WERI-Rb-1 (cell line): ENCODE measurements at regions not wholly inside any gene's neighbourhood (a gene's known extent, or its start where the extent isn't known, plus 50 kb on each side); places are given as distances from the start of the nearest gene placed in this dataset.
"Not testable (repeated sequence)": the region's sequence is repeated elsewhere in the genome, so short reads cannot be mapped to it uniquely, and the experiment has no call there.

Experiments used
- DNase-seq: peaks from one replicate; pipeline ENCODE4 v3.0.0-alpha.2; 2020
- H3K27ac ChIP-seq: fragments of 250-450 bp; sonication (Bioruptor Pico); 2 replicates; pipeline ENCODE4 v1.5.1; 2020; ENCODE audit warnings: mild to moderate bottlenecking, moderate library complexity
- H3K27me3 ChIP-seq: fragments of 250-450 bp; sonication (Bioruptor Pico); 2 replicates; pipeline ENCODE4 v1.5.1; 2021; ENCODE audit warnings: mild to moderate bottlenecking, low read depth, moderate library complexity; ENCODE audit not compliant: insufficient read depth, severe bottlenecking
- H3K36me3 ChIP-seq: fragments of 250-450 bp; sonication (Bioruptor Pico); 2 replicates; pipeline ENCODE4 v1.5.1; 2020; ENCODE audit warnings: mild to moderate bottlenecking, moderate library complexity
- H3K4me3 ChIP-seq: 2 replicates; pipeline ENCODE4 v1.5.1; 2011; ENCODE audit warnings: low read depth, mild to moderate bottlenecking, control low read depth, low read length
- H3K9me3 ChIP-seq: fragments of 250-450 bp; sonication (Bioruptor Pico); 2 replicates; pipeline ENCODE4 v1.5.1; 2021; ENCODE audit warnings: mild to moderate bottlenecking, moderate library complexity; ENCODE audit not compliant: severe bottlenecking
- TF ChIP-seq, protein P1 (sequence below): IDR thresholded peaks from 2 replicates; pipeline ENCODE4 v1.5.1; 2011; ENCODE audit warnings: low read depth, mild to moderate bottlenecking, control low read depth, inconsistent platforms, low read length

DNA sequence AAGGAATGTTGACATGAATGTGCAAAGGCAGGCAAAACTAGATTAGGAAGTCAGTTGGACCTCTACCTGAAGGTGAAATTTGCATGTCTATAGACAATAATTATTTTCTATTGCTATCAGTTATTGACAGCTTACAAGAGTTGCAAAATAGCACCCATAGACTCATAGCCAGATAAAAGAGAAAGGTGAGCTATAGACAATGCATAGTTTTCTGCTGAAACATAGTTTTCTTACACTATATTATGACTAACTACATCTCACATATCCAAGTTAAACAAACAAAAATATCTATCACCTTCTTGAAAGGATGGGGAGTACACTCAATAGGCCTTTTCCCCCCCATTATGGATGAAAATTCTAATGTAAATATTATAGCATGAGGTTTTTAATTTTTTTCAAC lies 305.0 kb downstream of the PTH2R start:
- Histone ChIP-seq H3K9me3 (no peaks in the 10 kb centered on the region), H3K27ac (no peak overlapping the region), H3K4me3 (no peak overlapping the region), H3K27me3 (no peaks in the 10 kb centered on the region), H3K36me3 (no peaks in the 10 kb centered on the region)
- TF ChIP-seq, protein P1, sequence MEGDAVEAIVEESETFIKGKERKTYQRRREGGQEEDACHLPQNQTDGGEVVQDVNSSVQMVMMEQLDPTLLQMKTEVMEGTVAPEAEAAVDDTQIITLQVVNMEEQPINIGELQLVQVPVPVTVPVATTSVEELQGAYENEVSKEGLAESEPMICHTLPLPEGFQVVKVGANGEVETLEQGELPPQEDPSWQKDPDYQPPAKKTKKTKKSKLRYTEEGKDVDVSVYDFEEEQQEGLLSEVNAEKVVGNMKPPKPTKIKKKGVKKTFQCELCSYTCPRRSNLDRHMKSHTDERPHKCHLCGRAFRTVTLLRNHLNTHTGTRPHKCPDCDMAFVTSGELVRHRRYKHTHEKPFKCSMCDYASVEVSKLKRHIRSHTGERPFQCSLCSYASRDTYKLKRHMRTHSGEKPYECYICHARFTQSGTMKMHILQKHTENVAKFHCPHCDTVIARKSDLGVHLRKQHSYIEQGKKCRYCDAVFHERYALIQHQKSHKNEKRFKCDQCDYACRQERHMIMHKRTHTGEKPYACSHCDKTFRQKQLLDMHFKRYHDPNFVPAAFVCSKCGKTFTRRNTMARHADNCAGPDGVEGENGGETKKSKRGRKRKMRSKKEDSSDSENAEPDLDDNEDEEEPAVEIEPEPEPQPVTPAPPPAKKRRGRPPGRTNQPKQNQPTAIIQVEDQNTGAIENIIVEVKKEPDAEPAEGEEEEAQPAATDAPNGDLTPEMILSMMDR = no peak
- DNase-seq = no peak

DNA sequence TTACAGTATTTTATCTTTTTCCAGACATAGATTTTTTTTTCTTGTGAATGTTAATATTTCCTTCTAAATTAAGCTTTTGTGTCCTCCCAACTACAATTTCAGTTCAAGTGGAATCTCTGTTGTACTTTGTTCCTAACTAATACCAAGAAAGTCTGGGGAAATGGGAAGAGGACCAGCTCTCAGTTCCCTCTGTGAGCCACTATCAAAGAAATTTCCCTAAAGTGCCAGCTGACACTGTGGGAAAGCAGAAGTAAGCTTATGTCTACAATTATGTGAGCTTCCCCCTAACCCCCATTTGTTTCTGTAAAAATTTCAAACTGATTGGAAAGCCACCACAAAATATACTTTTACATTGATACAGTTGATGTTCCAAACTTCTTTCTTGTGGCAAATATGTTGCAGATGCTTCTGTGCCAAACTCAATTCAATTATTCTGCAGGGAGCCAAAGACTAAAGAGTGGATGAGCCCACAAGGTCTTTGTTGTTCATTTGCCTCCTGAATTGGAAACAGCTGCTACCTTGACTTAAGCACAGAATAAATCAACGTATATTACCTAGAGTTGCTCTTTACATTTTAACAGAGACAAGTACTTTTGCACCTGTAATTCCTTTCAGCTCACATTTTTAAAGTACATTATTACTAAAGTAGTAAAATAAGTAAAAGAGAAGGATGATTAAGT lies 306.6 kb downstream of the PTH2R start:
- Histone ChIP-seq H3K27me3 (no peaks in the 10 kb centered on the region), H3K27ac (no peak overlapping the region), H3K36me3 (no peaks in the 10 kb centered on the region), H3K9me3 (no peaks in the 10 kb centered on the region), H3K4me3 (no peak overlapping the region)
- DNase-seq = no peak
- TF ChIP-seq, protein P1 = no peak

DNA sequence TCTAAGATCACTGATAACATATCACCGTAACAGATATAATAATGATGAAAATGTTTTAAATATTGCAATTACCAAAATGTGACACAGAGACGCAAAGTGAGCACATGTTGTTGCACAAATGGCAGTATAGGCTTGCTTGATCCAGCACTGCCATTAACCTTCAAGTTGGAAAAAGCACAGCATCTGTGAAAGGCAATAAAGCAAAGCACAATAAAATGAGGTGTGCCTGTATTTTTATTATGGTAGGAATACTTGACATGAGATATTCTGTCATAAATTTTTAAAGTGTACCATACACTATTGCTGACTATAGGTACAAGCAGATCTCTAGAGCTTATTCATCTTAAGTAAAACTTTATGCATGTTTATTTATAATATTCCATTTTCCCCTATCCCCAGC lies 312.2 kb downstream of the PTH2R start:
- Histone ChIP-seq H3K4me3 (no peak overlapping the region), H3K36me3 (no peaks in the 10 kb centered on the region), H3K9me3 (no peaks in the 10 kb centered on the region), H3K27ac (no peak overlapping the region), H3K27me3 (no peaks in the 10 kb centered on the region)
- DNase-seq = no peak
- TF ChIP-seq, protein P1 = no peak

DNA sequence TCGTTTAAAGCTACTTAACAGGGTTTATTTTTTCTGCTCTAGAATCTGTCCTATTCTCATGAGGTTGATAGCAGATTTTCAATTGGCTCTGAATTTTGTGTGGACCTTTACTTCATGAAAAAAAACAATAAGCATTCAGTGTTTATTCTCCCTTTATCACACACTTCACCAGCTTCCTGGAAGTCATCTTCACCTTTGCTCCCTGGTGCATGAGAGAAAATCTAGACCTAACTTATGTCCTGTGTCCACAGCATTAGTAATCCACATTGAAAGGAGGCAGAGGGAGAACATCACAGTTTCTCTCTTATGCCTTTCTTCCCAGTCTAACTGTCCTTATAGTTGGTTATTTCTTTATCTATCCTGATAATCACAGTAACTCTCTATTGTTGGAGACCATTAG lies 316.1 kb downstream of the PTH2R start:
- TF ChIP-seq, protein P1 = no peak
- no peaks in the 10 kb centered on the region for H3K36me3 ChIP-seq
- H3K27ac ChIP-seq = no peak overlapping the region
- H3K4me3 ChIP-seq = no peak overlapping the region
- no peaks in the 10 kb centered on the region for H3K9me3 ChIP-seq
- H3K27me3 ChIP-seq = no peaks in the 10 kb centered on the region
- no peak for DNase-seq

DNA sequence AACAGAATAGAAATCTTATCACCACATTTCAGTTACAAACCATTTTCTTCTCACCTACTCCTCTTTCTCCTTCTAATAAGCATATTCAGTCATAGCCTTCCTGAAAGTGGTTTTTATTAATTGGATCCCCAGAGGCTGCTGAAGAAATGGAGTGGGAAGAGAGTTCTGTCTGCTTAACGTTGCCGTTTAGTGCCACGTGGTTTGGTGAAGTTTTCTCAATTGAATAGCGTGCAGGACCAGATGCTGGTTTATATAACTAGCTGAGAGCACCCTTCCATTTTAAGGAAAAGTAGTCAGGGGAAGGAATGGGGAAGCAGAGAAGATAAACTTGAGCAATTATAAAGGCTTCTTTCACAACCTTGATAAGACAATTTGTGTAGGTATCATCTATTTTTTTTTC lies 318.7 kb downstream of the PTH2R start:
- H3K4me3 ChIP-seq = no peak overlapping the region
- H3K27me3 ChIP-seq = no peaks in the 10 kb centered on the region
- TF ChIP-seq, protein P1 = no peak
- DNase-seq = no peak
- no peaks in the 10 kb centered on the region for H3K36me3 ChIP-seq
- H3K9me3 ChIP-seq = no peaks in the 10 kb centered on the region
- H3K27ac ChIP-seq = no peak overlapping the region

DNA sequence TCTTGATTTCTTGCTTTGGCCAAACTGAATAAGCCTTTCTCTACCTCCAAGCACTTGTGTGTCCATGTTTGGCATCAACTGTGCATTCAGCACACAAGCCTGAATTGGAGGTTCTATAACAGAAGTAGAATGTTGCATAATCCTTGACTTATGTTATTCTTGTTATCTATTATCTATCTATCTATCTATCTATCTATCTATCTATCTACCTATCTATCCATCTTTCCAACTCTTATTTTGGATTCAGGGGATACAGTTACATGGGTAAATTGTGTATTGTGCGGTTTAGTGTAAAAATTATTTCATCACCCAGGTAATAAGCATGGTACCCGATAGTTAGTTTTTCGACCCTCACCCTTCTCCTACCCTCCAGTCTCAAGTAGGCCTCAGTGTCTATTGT lies 319.6 kb downstream of the PTH2R start:
- Histone ChIP-seq H3K36me3 (no peaks in the 10 kb centered on the region), H3K27me3 (no peaks in the 10 kb centered on the region), H3K9me3 (no peaks in the 10 kb centered on the region), H3K4me3 (no peak overlapping the region), H3K27ac (no peak overlapping the region)
- TF ChIP-seq, protein P1 = no peak
- DNase-seq = no peak

DNA sequence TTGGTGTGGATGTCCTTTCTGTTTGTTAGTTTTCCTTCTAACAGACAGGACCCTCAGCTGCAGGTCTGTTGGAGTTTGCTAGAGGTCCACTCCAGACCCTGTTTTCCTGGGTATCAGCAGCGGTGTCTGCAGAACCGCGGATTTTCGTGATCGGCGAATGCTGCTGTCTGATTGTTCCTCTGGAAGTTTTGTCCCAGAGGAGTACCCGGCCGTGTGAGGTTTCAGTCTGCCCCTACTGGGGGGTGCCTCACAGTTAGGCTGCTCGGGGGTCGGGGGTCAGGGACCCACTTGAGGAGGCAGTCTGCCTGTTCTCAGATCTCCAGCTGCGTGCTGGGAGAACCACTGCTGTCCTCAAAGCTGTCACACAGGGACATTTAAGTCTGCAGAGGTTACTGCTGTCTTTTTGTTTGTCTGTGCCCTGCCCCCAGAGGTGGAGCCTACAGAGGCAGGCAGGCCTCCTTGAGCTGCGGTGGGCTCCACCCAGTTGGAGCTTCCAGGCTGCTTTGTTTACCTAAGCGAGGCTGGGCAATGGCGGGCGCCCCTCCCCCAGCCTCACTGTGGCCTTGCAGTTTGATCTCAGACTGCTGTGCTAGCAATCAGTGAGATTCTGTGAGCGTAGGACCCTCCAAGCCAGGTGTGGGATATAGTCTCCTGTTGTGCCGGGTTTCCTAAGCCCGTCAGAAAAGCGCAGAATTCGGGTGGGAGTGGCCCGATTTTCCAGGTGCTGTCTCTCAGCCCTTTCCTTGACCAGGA lies 345.2 kb downstream of the PTH2R start:
- H3K4me3 ChIP-seq, DNase-seq, H3K9me3 ChIP-seq, H3K36me3 ChIP-seq, H3K27ac ChIP-seq, H3K27me3 ChIP-seq: not testable (repeated sequence)
